ENCODE measurements at regions not wholly inside any gene's neighbourhood (a gene's known extent, or its start where the extent isn't known, plus 50 kb on each side); places are given as distances from the start of the nearest gene placed in this dataset.
"Not testable (repeated sequence)": the region's sequence is repeated elsewhere in the genome, so short reads cannot be mapped to it uniquely, and the experiment has no call there.

DNA sequence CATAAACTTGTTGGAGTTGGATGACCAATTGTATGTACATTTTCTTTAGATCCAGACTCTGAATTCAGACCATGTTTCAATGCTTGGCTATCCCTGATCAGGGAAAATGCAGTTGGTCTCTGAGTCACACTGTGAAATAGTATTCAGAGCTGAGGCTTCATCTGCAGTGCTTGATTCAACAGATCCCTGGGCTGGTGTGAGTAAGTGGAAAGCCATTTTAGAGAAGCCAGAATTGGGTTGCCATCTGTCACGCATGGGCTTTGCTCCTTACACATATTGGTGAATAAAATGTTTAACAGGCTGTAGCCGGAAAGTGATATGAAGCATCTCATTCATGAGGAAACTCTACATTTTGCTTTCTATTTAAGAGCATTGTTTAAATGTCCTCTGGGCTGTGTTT, 50.0 kb upstream of the ACYP2 start:
- peak; percentile 17 for DNase-seq

DNA sequence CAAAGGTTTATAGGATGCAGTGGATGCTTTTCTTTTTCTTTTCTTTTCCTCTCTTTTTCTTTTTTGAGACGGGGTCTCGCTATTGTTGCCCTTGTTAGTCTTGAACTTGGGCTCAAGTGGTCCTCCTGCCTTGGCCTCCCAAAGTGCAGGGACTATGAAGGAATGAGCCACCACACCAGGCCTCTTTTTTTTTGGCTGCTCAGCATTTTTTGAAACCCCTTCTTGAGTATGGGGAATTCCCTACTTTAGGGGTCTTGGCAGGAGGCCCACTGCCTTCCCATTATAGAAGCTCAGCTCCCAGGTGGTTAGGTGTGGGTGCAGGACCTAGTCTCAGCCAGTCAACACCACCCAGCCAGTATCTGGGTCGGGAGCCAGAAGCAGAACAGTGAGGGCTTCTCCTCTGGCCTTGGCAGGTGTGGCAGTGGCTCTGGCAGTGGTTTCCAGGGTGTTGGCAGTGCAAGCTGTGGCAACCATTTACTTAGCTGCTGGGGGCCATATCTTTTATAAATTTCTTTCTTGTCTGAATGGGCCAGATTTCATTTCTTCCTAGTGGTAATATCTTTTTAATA, 51.4 kb upstream of the ACYP2 start:
- DNase-seq, result no peak

DNA sequence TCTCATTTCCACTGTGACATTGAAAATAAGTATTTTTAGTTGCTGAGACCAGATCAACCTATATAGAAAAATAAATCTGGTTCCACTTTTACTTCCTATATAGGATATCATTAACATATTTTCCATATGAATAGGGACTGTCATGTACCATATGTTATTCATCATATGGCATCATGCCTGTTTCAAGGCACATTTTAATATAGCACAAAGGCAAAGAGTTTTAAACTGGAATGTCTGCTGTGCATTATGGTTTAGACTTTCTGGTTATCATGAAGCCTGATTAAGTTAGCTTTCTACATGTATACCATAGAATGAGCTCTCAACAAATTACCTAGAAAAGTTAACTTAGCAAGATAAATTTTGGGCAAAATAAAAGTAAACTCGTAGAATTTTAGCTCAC, 53.0 kb upstream of the ACYP2 start:
- no peak for DNase-seq

DNA sequence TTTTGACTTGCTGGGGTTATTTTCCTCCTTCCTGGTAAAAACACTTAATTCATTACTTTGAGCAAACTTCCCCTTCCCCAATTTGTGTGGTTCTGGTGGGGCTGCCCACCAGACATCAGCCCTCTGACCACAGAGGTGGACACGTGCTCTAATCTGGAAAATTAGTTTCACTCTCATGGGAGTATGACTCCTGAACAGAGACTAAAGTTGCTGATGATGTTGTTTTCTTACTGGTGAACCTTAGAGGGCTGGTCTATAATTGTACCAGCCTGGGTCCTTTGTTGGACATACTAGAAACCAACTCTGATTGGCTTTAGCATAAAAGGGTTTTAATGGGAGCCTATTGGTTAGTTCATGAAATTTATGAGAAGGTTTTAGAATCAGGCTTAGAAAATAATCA, 54.1 kb upstream of the ACYP2 start:
- DNase-seq, result no peak

DNA sequence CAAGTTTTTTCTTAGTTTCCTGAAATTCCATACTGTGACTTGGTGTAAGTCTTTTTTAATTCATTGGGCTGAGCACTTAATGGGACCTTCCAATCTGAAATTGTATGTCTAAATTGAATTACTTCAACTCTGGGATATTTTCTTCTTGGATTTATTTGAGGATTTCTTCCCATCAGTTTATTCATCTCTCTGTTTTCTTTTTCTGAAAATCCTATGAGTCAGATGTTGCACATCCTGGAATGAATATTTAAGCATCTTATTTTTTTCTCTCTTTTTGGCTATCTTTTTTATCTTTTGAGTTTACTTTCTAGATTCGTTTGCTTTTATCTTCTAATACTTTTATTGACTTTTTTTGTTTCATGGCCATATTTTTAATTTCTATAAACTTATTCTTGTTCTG, 55.4 kb upstream of the ACYP2 start:
- DNase-seq, result no peak

DNA sequence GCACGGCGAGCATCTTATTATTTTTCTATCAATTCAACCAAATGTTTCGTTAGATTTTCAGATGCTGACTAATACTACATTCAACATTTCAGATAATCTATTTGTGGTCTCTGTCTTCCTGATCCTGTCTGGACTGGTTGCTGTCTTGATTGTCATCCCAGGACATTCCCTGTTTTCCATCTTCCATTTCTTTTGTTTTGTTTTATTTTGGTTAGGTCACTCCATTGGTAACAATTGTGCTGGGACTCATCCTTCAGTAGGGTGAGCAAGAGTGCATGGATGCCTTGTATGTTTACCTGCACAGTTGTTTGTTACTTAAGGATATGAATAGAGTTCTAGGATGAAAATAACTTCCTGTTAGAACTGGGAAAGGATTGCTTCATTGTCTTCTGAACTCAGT, 55.9 kb upstream of the ACYP2 start:
- DNase-seq, result no peak

DNA sequence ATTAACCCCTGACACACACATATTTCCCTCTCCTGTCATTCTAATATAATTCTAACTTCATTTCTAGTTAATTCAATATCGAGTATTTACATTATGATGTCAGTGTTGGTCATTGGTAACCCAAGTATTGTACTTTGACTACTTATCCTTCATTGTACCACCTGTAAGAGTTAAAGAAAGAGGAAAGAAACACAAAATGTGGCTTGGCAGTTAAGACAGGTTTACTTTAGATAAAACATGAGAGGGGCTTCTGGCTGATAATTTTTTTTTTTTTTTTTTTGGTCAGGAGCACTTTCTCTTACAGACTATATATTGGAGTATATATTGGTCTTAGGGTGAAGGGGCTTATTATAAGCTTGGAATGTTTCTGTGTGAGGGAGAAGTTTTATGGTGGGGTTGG, 57.0 kb upstream of the ACYP2 start:
- no peak for DNase-seq

DNA sequence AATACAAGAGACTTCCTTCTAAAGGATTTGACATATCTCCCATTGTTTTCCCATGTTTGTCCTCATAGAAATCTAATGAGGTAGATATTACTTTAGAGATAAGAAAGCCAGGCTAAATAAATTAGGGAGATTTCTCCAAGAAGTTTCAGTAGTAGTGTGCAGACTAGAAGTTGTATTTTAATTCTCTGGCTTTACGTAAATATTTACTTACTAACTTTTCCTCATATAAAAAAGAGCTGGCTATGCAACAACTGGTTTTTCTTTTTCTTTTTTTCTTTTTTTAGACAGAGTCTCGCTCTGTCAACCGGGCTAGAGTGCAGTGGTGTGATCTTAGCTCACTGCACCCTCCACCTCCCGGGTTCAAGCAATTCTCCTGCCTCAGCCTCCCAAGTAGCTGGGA, 60.6 kb upstream of the ACYP2 start:
- DNase-seq, result no peak

DNA sequence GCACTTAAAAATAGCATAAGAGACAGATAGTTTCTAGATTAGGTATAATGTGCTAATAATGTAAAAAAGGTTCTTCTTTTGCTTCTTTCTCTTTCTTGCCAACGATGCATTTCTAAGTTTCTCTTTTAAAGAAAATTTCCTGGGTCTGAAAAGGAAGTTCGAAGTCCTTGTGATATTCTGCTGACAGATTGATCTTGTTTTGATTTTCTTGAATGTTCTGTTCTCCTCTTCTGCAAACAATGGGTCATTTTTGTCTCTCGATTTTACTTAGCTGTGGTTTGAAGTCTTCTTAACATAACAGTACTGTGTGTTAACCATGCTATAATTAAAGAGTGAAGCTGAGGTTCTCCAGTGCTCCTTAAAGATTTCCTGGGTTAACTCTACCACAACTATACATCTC, 61.1 kb upstream of the ACYP2 start:
- DNase-seq, result no peak

DNA sequence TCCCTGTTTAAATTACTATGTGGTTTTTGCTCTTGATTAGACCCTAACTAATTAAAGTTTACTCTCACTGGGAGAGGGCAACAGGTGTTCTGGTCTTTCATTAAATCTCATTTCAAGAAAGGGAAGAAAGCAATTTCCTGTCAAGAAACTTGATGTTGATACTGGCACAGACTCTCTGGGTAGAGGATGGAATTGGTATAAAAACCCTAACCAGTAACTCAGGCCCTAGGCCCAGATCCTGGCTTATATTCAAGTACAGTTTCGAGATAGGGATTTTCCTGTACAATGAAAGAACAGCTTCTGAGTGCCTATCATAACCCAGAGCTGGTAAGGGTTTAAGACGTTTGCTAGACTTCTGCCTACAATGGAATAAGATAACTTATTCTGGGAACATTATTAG, 61.6 kb upstream of the ACYP2 start:
- DNase-seq, result no peak

DNA sequence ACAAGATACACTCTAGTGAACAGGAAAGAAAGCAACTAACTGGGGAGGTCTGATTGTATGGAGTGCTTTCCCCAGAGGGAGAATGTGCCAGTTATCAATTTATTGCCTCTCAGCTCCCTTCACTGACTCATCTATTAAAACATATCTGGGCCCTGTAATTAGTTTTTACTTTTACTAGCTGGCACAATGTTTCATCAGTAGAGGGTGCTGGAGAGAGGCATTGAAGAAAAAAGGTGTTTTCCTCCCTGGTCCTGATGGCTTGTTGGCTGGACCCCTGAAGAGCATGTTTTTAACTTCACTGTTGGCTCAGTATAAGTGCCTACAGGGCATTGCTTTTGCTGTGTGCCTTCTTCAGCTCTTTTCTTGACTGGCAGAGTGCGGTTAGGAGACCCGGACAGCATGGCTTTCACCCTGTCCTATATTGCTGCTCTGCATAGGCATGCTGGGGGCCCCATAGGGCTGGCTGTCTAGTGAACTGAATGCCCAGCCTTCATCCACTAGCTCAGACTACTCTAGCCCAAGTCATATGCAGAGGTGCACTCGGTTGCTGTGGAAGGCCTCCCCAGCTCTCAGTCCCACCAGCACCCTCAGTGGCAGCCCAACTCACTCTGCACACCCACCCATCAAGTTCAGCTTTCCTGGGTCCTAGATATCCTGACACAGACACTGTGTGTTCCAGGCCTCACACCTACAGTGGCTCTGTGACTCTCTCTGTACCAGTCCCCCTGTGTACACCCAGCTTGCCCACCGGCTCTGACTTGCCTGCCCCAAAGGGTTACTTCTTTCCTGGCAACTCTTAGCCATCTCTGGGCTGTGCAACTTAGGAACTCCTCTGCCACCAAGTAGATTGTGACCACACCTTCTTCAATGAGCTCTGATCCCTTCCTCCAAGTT, 62.3 kb upstream of the ACYP2 start:
- DNase-seq, result no peak

DNA sequence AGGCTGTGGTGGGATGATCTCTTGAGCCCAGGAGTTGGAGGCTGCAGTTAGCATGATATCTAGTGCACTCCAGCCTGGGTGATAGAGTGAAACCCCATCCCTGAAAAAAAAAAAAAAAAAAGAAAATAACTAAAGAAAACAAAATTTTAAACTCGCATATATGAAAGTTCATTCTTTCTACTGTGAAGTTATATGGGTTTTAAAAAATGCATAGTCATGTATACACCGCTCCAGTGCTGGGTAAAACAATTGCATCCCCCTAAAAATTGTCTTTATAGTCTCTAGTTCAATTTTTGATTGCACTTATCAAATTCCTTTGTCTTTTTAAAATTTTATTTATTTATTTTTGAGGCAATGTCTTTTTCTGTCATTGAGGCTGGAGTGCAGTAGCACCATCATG, 65.0 kb upstream of the ACYP2 start:
- no peak for DNase-seq

DNA sequence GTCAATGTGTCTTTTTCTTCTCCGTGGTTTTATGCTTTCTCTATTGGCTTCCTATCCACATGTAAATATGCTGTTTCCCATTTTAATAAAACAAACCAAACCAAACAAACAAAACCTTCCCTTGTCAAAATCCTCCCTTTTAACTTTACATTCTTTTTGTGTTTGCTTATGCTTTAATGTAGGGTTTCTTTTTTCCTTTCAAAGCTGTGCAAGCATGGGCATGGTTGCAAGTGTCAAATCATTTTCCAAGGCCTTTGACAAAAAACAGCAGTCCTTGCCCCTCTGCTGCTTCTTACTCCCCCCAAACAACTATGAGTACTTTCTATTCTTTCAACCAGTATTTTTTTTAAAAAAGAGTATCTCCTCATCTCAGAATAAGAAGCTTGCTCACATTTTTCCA, 66.0 kb upstream of the ACYP2 start:
- no peak for DNase-seq

DNA sequence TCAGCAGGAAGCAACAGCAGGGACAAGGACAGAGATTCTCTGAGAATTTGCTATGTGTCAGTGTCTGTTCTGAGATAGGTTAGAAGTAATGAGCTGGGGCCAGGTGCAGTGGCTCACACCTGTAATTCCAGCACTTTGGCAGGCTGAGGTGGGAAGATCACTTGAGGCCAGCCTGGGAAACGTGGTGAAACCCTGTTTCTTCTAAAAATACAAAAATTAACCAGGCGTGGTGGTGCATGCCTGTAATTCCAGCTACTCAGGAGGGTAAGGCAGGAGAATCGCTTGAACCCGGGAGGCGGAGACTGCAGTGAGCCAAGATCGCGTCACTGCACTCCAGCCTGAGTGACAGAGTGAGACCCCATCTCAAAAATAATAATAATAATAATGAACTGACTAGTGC, 66.5 kb upstream of the ACYP2 start:
- DNase-seq, result not testable (repeated sequence)

DNA sequence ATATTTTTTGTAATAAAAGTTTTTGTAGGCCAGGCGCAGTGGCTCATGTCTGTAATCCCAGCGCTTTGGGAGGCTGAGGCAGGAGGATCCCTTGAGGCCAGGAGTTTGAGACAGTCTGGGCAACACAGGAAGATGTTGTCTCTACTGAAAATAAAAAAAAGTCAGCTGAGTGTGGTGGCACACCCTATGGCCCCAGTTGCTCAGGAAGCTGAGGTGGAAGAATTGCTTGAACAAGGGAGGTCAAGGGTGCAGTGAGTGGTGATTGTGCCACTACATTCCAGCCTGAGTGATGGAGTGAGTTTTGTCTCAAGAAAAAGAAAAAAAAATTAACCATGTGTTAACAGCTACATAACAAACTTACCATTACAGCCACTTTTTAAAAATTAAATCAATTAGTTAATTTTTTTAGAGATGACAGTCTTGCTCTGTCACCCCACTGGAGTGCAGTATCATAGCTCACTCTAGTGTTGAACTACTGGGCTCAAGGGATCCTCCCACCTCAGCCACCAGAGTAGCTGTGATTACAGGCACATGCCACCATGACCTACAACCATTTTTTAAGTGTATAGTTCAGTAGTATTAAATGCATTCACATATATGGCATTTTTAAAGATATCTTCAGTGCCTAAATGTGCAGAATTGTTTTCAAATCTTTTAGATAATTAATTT, 67.2 kb upstream of the ACYP2 start:
- no peak for DNase-seq

DNA sequence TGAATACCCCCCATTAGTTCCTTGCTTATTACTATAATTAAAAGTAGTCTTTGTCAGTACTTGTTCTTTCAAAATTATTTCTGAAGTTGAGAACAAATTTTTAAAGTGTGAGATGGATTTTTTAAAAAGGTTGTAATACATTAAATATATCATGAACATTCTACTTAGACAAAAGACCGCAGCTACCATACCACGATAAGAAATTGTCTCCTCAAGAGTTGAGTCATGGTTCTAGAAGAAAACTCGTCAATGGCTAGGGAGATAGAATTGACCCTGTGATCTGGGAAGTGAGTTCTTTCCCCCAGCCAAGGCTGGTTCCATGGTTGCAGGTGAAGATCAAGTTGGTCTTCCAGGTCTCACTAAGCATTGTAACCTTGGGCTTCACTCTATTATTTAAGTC, 67.8 kb upstream of the ACYP2 start:
- no peak for DNase-seq

DNA sequence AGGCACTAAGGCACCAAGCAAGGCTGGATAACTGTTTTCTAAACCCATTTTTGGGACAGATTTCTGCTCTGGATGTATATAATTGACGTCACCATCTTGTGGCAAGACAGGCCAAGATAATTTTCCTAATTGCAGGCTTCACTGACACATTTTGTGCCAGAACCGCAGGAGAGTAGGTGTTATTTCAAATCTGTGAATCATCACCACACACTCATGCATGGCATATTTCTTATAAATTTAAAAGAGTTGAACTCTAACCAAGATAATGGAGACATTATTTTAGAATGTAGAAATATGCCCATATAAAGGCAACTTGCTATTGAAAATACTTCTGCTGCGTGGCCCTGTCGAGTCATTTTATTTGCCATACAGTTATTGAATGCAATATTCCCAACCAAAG, 68.3 kb upstream of the ACYP2 start:
- DNase-seq, result no peak

DNA sequence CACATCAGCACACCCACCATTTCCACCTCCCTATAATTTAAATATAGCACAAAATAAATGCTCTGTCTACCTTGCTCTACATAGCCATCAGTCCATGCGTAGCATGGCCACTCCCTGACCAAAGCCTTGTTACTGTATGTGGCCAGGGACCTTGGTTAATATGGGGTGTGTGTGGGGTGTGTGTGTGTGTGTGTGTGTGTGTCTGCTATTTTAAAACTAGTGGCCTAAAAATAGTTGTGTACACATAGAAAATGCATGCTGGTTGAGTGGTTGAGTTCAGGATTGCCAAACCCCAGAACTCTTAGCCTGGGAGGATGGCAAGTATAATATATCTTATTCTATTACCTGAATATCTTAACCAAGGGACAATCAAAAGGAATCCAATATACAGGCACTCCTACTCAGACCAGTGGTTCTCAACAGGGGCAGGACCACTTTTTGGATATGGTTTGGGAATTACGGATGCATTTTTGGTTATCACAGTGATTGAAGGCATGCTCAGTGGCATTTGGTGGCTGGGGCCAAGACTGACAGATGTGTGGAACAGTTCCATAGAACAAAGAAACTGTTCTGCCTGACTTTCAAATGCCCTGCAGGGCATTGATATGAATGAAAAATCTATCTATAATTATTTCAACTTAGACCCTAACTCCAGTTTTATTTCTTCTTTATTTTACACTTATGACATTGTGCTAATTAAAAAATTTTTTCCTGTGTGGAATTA, 72.3 kb upstream of the PSME4 start:
- DNase-seq, result no peak

DNA sequence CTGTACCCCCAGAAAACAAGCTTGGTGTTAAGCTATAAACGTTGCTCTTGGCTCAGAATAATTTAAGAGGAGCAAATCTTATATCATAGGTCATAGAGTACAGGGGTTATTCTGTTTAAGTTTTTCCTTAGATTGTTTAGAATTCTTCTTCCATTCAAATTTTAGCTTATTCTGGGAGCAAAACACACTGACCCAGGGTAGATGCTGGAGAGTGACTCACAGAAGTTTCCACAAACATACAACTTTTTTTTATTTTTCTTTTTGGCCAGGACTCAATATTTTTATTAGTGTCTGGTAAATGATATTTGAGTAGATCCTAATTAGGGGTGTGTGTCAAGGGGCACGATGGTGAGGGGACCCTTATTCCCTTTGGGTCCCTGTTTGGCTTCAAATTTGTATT, 71.5 kb upstream of the PSME4 start:
- DNase-seq, result no peak

DNA sequence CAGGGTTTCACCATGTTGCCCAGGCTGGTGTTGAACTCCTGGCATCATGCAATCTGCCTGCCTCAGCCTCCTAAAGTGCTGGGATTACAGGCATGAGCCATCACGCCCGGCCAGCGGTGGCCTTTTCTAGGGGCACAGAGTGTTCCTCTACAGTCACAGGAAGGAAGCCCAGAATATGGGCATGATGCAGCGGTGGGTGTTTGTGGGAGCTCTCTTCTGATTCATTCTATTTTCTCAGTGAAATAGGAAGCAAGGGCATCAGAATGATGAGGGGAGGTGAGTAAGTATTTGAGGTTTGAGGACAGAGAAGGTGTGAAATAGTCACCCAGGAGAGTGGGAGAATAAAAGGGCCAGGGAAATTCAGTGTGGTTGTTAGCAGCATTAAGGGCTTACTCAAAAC, 70.3 kb upstream of the PSME4 start:
- DNase-seq, result no peak

DNA sequence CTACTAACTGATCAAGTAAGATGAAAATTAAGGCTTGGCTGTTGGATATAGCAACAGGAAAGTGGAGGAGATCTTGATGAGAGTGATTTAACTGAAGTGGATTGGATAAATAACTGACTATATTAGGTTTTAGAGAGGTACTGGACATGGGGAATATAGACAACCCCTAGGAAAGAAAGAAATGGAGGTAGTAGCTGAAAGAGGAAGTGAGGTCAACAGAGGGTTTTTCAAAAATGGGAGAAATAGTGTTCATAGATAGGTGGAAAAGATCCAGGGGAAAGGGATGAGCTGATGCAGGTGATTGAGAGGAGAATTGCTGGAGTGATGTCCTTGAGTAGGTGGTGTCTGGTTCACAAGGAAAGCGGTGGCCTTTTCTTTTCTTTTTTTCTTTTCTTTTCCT, 69.9 kb upstream of the PSME4 start:
- DNase-seq, result no peak

DNA sequence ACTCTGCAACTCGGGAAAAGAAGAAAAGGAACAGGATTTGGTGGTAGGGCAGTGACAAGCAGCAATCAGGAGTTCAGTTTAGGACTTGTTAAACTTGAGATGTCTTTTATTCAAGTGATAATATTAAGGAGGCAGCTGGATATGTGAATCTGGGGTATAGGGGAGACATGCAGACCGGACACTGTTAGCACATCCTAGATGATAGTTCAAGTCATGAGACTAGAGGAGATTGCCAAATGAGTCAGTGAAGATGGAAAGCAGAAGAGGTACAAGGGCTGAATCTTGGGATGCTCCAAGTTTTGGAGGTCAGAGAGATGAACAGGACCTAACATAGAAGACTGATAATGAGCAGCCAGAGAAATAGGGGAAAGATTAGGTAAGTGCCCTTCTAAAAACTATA, 69.5 kb upstream of the PSME4 start:
- no peak for DNase-seq

DNA sequence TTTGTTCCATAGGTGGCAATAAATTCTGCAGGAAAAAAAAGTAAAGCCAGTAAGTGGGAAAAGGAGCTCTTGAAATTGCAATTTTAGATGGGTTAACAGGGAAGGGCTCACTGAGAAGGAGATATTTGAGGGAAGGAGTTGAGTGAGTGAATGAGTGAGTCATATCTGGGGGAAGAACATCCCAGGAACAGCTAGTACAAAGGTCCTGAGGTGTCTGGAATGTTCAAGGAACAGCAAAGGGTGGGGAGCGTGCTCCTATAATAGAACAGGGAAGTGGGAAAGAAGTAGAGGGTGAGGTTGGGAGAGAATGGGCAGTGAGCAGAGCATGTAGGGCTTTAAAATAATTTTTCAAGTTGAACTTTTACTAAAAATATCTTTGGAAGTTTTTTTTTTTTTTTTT, 68.0 kb upstream of the PSME4 start:
- no peak for DNase-seq

DNA sequence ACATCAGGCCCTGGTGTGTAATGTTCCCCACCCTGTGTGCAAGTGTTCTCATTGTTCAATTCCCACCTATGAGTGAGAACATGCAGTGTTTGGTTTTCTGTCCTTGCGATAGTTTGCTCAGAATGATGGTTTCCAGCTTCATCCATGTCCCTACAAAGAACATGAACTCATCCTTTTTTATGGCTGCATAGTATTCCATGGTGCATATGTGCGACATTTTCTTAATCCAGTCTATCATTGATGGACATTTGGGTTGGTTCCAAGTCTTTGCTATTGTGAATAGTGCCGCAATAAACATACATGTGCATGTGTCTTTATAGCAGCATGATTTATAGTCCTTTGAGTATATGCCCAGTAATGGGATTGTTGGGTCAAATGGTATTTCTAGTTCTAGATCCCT, 60.5 kb upstream of the PSME4 start:
- not testable (repeated sequence) for DNase-seq
